Neural progenitor cell (in vitro differentiated cells): ENCODE measurements at regions not wholly inside any gene's neighbourhood (a gene's known extent, or its start where the extent isn't known, plus 50 kb on each side); places are given as distances from the start of the nearest gene placed in this dataset.

Experiments used
- CTCF ChIP-seq: fragments of 200-600 bp; sonication (generic); IDR thresholded peaks from 2 replicates; pipeline ENCODE4 v1.5.1; 2017; ENCODE audit warnings: antibody characterized with exemption, mild to moderate bottlenecking
- EZH2 ChIP-seq: fragments of 200-600 bp; sonication (generic); IDR thresholded peaks from 2 replicates; pipeline ENCODE4 v1.6.1; 2017; ENCODE audit warnings: antibody characterized with exemption, mild to moderate bottlenecking, moderate library complexity
- EZH2phosphoT487 ChIP-seq: fragments of 200-600 bp; sonication (generic); IDR thresholded peaks from 2 replicates; pipeline ENCODE4 v1.6.1; 2017; ENCODE audit warnings: antibody characterized with exemption

- TF ChIP-seq CTCF (no peak), EZH2 (no peak), EZH2phosphoT487 (no peak)
Measured at GRCh38 chr13:105952973-105953290, 582.5 kb downstream of the EFNB2 start.
